ENCODE measurements at regions not wholly inside any gene's neighbourhood (a gene's known extent, or its start where the extent isn't known, plus 50 kb on each side); places are given as distances from the start of the nearest gene placed in this dataset.
"Not testable (repeated sequence)": the region's sequence is repeated elsewhere in the genome, so short reads cannot be mapped to it uniquely, and the experiment has no call there.

GRCh38 chr6:27547157-27548075 is 74.5 kb upstream of the ZNF184 start:
- H3K27ac ChIP-seq (ENCODE audit: low read depth, low read length) = no peak overlapping the region
- no peaks in the 10 kb centered on the region for H3K4me1 ChIP-seq (ENCODE audit: control insufficient read depth, insufficient read depth, low read length, unreplicated experiment)
- H2AFZ ChIP-seq (ENCODE audit: low read length, unreplicated experiment) = peak overlapping the region; percentile 84
- no peaks in the 10 kb centered on the region for H3K36me3 ChIP-seq (ENCODE audit: insufficient read depth, low read length)
- H3K27me3 ChIP-seq (ENCODE audit: insufficient read depth, low read length) = peaks cover 7% of the 10 kb centered on the region; the same call in 1 of the 2 replicates
- H3K4me3 ChIP-seq (ENCODE audit: low read depth, low read length) = peak overlapping the region; percentile 75
- no peaks in the 10 kb centered on the region for H3K79me2 ChIP-seq (ENCODE audit: control insufficient read depth, insufficient read depth, low read length, unreplicated experiment)

GRCh38 chr6:27546522-27546921 is 73.6 kb upstream of the ZNF184 start:
- Histone ChIP-seq H3K27me3 (ENCODE audit: insufficient read depth, low read length) (peaks cover 14% of the 10 kb centered on the region), H3K4me1 (ENCODE audit: control insufficient read depth, insufficient read depth, low read length, unreplicated experiment) (no peaks in the 10 kb centered on the region), H3K4me3 (ENCODE audit: low read depth, low read length) (no peak overlapping the region), H3K79me2 (ENCODE audit: control insufficient read depth, insufficient read depth, low read length, unreplicated experiment) (no peaks in the 10 kb centered on the region), H3K36me3 (ENCODE audit: insufficient read depth, low read length) (no peaks in the 10 kb centered on the region), H2AFZ (ENCODE audit: low read length, unreplicated experiment) (no peak overlapping the region), H3K27ac (ENCODE audit: low read depth, low read length) (no peak overlapping the region)

- H3K4me1 ChIP-seq (ENCODE audit: control insufficient read depth, insufficient read depth, low read length, unreplicated experiment) = no peaks in the 10 kb centered on the region
- peak overlapping the region; percentile 98 for H2AFZ ChIP-seq (ENCODE audit: low read length, unreplicated experiment)
- peak overlapping the region; percentile 81 for H3K4me3 ChIP-seq (ENCODE audit: low read depth, low read length)
- H3K27me3 ChIP-seq (ENCODE audit: insufficient read depth, low read length) = peaks cover 14% of the 10 kb centered on the region
- H3K36me3 ChIP-seq (ENCODE audit: insufficient read depth, low read length) = no peaks in the 10 kb centered on the region
- peak overlapping the region; percentile 4; the same call in 1 of the 2 replicates for H3K27ac ChIP-seq (ENCODE audit: low read depth, low read length)
- H3K79me2 ChIP-seq (ENCODE audit: control insufficient read depth, insufficient read depth, low read length, unreplicated experiment) = no peaks in the 10 kb centered on the region
Observed at GRCh38 chr6:27545271-27546046, 72.6 kb upstream of the ZNF184 start.

- peaks cover 13% of the 10 kb centered on the region for H3K27me3 ChIP-seq (ENCODE audit: insufficient read depth, low read length)
- no peaks in the 10 kb centered on the region for H3K4me1 ChIP-seq (ENCODE audit: control insufficient read depth, insufficient read depth, low read length, unreplicated experiment)
- H3K79me2 ChIP-seq (ENCODE audit: control insufficient read depth, insufficient read depth, low read length, unreplicated experiment) = no peaks in the 10 kb centered on the region
- H3K36me3 ChIP-seq (ENCODE audit: insufficient read depth, low read length) = no peaks in the 10 kb centered on the region
- peak overlapping the region; percentile 98 for H2AFZ ChIP-seq (ENCODE audit: low read length, unreplicated experiment)
- H3K27ac ChIP-seq (ENCODE audit: low read depth, low read length) = peak overlapping the region; percentile 4; the same call in 1 of the 2 replicates
- H3K4me3 ChIP-seq (ENCODE audit: low read depth, low read length) = peak overlapping the region; percentile 81
Observed at GRCh38 chr6:27544612-27545260, 71.8 kb upstream of the ZNF184 start.

GRCh38 chr6:27544135-27544534 is 71.2 kb upstream of the ZNF184 start:
- not testable (repeated sequence) for H3K4me1 ChIP-seq (ENCODE audit: control insufficient read depth, insufficient read depth, low read length, unreplicated experiment); H3K79me2 ChIP-seq (ENCODE audit: control insufficient read depth, insufficient read depth, low read length, unreplicated experiment); H3K27ac ChIP-seq (ENCODE audit: low read depth, low read length); H3K36me3 ChIP-seq (ENCODE audit: insufficient read depth, low read length)
- peak overlapping the region; percentile 81 for H3K4me3 ChIP-seq (ENCODE audit: low read depth, low read length)
- peaks cover 18% of the 10 kb centered on the region for H3K27me3 ChIP-seq (ENCODE audit: insufficient read depth, low read length)
- peak overlapping the region; percentile 98 for H2AFZ ChIP-seq (ENCODE audit: low read length, unreplicated experiment)

GRCh38 chr6:27542485-27542884 is 69.6 kb upstream of the ZNF184 start:
- no peaks in the 10 kb centered on the region for H3K79me2 ChIP-seq (ENCODE audit: control insufficient read depth, insufficient read depth, low read length, unreplicated experiment)
- H3K4me3 ChIP-seq (ENCODE audit: low read depth, low read length) = no peak overlapping the region
- no peaks in the 10 kb centered on the region for H3K36me3 ChIP-seq (ENCODE audit: insufficient read depth, low read length)
- no peak overlapping the region for H2AFZ ChIP-seq (ENCODE audit: low read length, unreplicated experiment)
- H3K27me3 ChIP-seq (ENCODE audit: insufficient read depth, low read length) = peaks cover 23% of the 10 kb centered on the region
- H3K27ac ChIP-seq (ENCODE audit: low read depth, low read length) = no peak overlapping the region
- H3K4me1 ChIP-seq (ENCODE audit: control insufficient read depth, insufficient read depth, low read length, unreplicated experiment) = no peaks in the 10 kb centered on the region

- no peaks in the 10 kb centered on the region for H3K4me1 ChIP-seq (ENCODE audit: control insufficient read depth, insufficient read depth, low read length, unreplicated experiment)
- no peak overlapping the region for H2AFZ ChIP-seq (ENCODE audit: low read length, unreplicated experiment)
- no peaks in the 10 kb centered on the region for H3K79me2 ChIP-seq (ENCODE audit: control insufficient read depth, insufficient read depth, low read length, unreplicated experiment)
- H3K27me3 ChIP-seq (ENCODE audit: insufficient read depth, low read length) = peaks cover 28% of the 10 kb centered on the region
- H3K4me3 ChIP-seq (ENCODE audit: low read depth, low read length) = no peak overlapping the region
- no peaks in the 10 kb centered on the region for H3K36me3 ChIP-seq (ENCODE audit: insufficient read depth, low read length)
- H3K27ac ChIP-seq (ENCODE audit: low read depth, low read length) = no peak overlapping the region
Observed at GRCh38 chr6:27541933-27542297, 69.0 kb upstream of the ZNF184 start.

GRCh38 chr6:27541212-27541932 is 68.5 kb upstream of the ZNF184 start:
- Histone ChIP-seq H3K4me1 (ENCODE audit: control insufficient read depth, insufficient read depth, low read length, unreplicated experiment) (no peaks in the 10 kb centered on the region), H2AFZ (ENCODE audit: low read length, unreplicated experiment) (no peak overlapping the region), H3K36me3 (ENCODE audit: insufficient read depth, low read length) (no peaks in the 10 kb centered on the region), H3K27ac (ENCODE audit: low read depth, low read length) (no peak overlapping the region), H3K79me2 (ENCODE audit: control insufficient read depth, insufficient read depth, low read length, unreplicated experiment) (no peaks in the 10 kb centered on the region), H3K27me3 (ENCODE audit: insufficient read depth, low read length) (peaks cover 31% of the 10 kb centered on the region), H3K4me3 (ENCODE audit: low read depth, low read length) (no peak overlapping the region)

GRCh38 chr6:27539551-27539950 is 66.6 kb upstream of the ZNF184 start:
- Histone ChIP-seq H2AFZ (ENCODE audit: low read length, unreplicated experiment) (no peak overlapping the region), H3K4me1 (ENCODE audit: control insufficient read depth, insufficient read depth, low read length, unreplicated experiment) (no peaks in the 10 kb centered on the region), H3K36me3 (ENCODE audit: insufficient read depth, low read length) (no peaks in the 10 kb centered on the region), H3K4me3 (ENCODE audit: low read depth, low read length) (no peak overlapping the region), H3K79me2 (ENCODE audit: control insufficient read depth, insufficient read depth, low read length, unreplicated experiment) (no peaks in the 10 kb centered on the region), H3K27ac (ENCODE audit: low read depth, low read length) (no peak overlapping the region), H3K27me3 (ENCODE audit: insufficient read depth, low read length) (peaks cover 47% of the 10 kb centered on the region)
